ENCODE measurements at regions not wholly inside any gene's neighbourhood (a gene's known extent, or its start where the extent isn't known, plus 50 kb on each side); places are given as distances from the start of the nearest gene placed in this dataset.

DNA sequence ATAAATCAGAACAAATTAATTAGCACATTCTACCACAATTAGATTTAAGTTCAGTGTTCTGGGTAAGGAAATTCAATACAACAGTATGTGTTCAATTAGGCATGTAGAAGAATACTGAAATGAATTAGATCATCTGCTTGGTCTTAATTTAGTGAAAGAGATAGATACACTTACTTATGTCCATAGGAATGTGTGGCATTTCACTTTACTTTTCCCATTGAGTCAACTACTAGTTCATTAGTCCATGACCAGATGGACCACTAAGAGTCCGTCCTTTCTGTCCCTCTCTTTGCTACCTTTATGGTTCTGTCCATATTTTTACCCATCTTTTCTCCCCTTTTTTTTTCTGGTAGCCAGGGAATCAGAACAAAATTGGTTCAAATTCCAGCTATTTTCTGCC lies 276.9 kb downstream of the OSTF1 start:
- no peak for TF ChIP-seq GATA2 (IDR thresholded peaks at IDR 0.05; ENCODE audit: low read depth, low read length)
- no peak for TF ChIP-seq GATA3 (IDR thresholded peaks at IDR 0.05; ENCODE audit: low read depth, low read length)

Data from SH-SY5Y (cell line).